Endothelial cell of umbilical vein (primary cell): ENCODE measurements at regions not wholly inside any gene's neighbourhood (a gene's known extent, or its start where the extent isn't known, plus 50 kb on each side); places are given as distances from the start of the nearest gene placed in this dataset.

Experiments
- BruUV-seq: library from RNA; stranded (reverse); fragments of 400-500 nt; replicated peaks from 2 replicates; lab custom pipeline; 2021; lab: Mats Ljungman, UMichigan
- CTCF ChIA-PET: fragments of 300-600, 350-600 bp; sonication (Branson Sonifier 250); formaldehyde crosslinking; loops from one replicate; lab custom pipeline; 2021; ENCODE audit warnings: antibody characterized with exemption, inconsistent platforms; lab: Charles Lee
- POLR2A ChIA-PET: fragments of 300-600, 350-600 bp; sonication (Branson Sonifier 250); formaldehyde crosslinking; loops from one replicate; lab custom pipeline; 2021; ENCODE audit warnings: antibody characterized with exemption, inconsistent platforms; lab: Charles Lee
- DNase-seq: peaks from one replicate; pipeline ENCODE4 v3.0.0-alpha.2; 2011; ENCODE audit warnings: low read depth, low spot score
- FAIRE-seq: peaks from 2 replicates; lab custom pipeline; 2011; peaks lifted over from hg19 to GRCh38; lab: Jason Lieb, UNC
- H2AFZ ChIP-seq: 2 replicates; pipeline ENCODE4 v1.6.0; 2012; ENCODE audit warnings: low read depth, low read length, control low read depth, inconsistent platforms
- H3K27ac ChIP-seq: 2 replicates; pipeline ENCODE4 v1.5.1; 2011; ENCODE audit warnings: low read depth, mild to moderate bottlenecking, control low read depth, low read length, moderate library complexity; ENCODE audit not compliant: insufficient read depth
- H3K27me3 ChIP-seq, 2 experiments: 2 replicates each; pipeline versions ENCODE4 v1.6.0 to v1.6.1; 2011; ENCODE audit warnings: low read length in 2 of 2, mixed read lengths in 1 of 2; ENCODE audit not compliant: control insufficient read depth in 2 of 2, insufficient read depth in 2 of 2
- H3K36me3 ChIP-seq, 2 experiments: 2 replicates in 1 of 2; 3 replicates in 1 of 2; pipeline ENCODE4 v1.5.1; 2011; ENCODE audit warnings: low read length in 2 of 2, mild to moderate bottlenecking in 1 of 2, moderate library complexity in 1 of 2; ENCODE audit not compliant: control insufficient read depth in 2 of 2, insufficient read depth in 2 of 2; ENCODE audit errors: extremely low read depth in 1 of 2
- H3K4me1 ChIP-seq: 3 replicates; pipeline ENCODE4 v1.5.1; 2011; ENCODE audit warnings: mild to moderate bottlenecking, low read length; ENCODE audit not compliant: control insufficient read depth, insufficient read depth; ENCODE audit errors: extremely low read depth
- H3K4me2 ChIP-seq: 2 replicates; pipeline ENCODE4 v1.6.1; 2011; ENCODE audit warnings: low read length, control low read depth, mixed read lengths; ENCODE audit not compliant: insufficient read depth
- H3K4me3 ChIP-seq, 3 experiments: fragments of 200-600 bp in 1 of 3; sonication (generic), shearing (Covaris generic) in 1 of 3; replicated peaks in 1 of 3; 2 replicates each; pipeline ENCODE4 v1.5.1; 2011 to 2016; ENCODE audit warnings: control low read depth in 3 of 3, low read length in 3 of 3, mild to moderate bottlenecking in 2 of 3, inconsistent platforms in 1 of 3, low read depth in 1 of 3, moderate library complexity in 1 of 3; ENCODE audit not compliant: insufficient read depth in 1 of 3
- H3K79me2 ChIP-seq: 2 replicates; pipeline ENCODE4 v1.6.0; 2012; ENCODE audit warnings: low read length, inconsistent platforms; ENCODE audit not compliant: control insufficient read depth, insufficient read depth
- H3K9ac ChIP-seq: replicated peaks from 2 replicates; pipeline ENCODE3; 2011; ENCODE audit warnings: low read length, control low read depth; ENCODE audit not compliant: insufficient read depth; ENCODE audit errors: extremely low read depth
- H3K9me1 ChIP-seq: replicated peaks from 3 replicates; pipeline ENCODE4 v1.6.0; 2011; ENCODE audit warnings: mild to moderate bottlenecking, low read length; ENCODE audit not compliant: control insufficient read depth, insufficient read depth; ENCODE audit errors: extremely low read depth
- H3K9me3 ChIP-seq: replicated peaks from 2 replicates; pipeline ENCODE4 v1.5.1; 2012; ENCODE audit warnings: low read length, inconsistent platforms; ENCODE audit not compliant: control insufficient read depth, insufficient read depth
- H4K20me1 ChIP-seq: replicated peaks from 2 replicates; pipeline ENCODE3; 2011; ENCODE audit warnings: mild to moderate bottlenecking, low read length; ENCODE audit not compliant: control insufficient read depth, insufficient read depth; ENCODE audit errors: extremely low read depth
- CTCF ChIP-seq, 2 donors: IDR thresholded peaks; 1 replicate in 1 of 2; 2 replicates in 1 of 2; pipeline ENCODE4 v1.5.1; 2011; ENCODE audit warnings: low read length in 2 of 2, mild to moderate bottlenecking in 2 of 2, moderate library complexity in 2 of 2, control low read depth in 1 of 2, inconsistent platforms in 1 of 2, low read depth in 1 of 2; ENCODE audit not compliant: insufficient read depth in 1 of 2; ENCODE audit errors: extremely low read depth in 1 of 2
- FOS ChIP-seq: IDR thresholded peaks from 2 replicates; pipeline ENCODE4 v1.6.1; 2011; ENCODE audit warnings: mild to moderate bottlenecking, low read length, moderate library complexity, borderline replicate concordance; ENCODE audit not compliant: insufficient read depth
- GATA2 ChIP-seq: IDR thresholded peaks from 2 replicates; pipeline ENCODE4 v1.7.0; 2011; ENCODE audit warnings: low read depth, mild to moderate bottlenecking, moderate library complexity, mixed read lengths, low read length; ENCODE audit not compliant: insufficient read length, insufficient read depth
- JUN ChIP-seq: IDR thresholded peaks from 2 replicates; pipeline ENCODE4 v1.6.1; 2011; ENCODE audit warnings: borderline replicate concordance, low read depth; ENCODE audit not compliant: insufficient read length, insufficient read depth
- MAX ChIP-seq: IDR thresholded peaks from 2 replicates; pipeline ENCODE4 v1.6.1; 2011; ENCODE audit not compliant: insufficient read depth, insufficient read length
- POLR2A ChIP-seq: IDR thresholded peaks from 2 replicates; pipeline ENCODE4 v1.6.1; 2012; ENCODE audit warnings: low read depth, mild to moderate bottlenecking, control low read depth, low read length
- POLR2AphosphoS5 ChIP-seq: IDR thresholded peaks from 2 replicates; pipeline ENCODE4 v1.6.1; 2012; ENCODE audit warnings: low read depth, mild to moderate bottlenecking, control low read depth, low read length, moderate library complexity; ENCODE audit not compliant: insufficient read depth
- dilution Hi-C: fragments of 300-500 bp; cut with MboI; formaldehyde crosslinking; loops from one replicate; pipeline ENCODE4 v1.15.0; 2019; ENCODE audit warnings: low sequenced_read_pairs; ENCODE audit not compliant: extremely low pct_ligation_motif_present
- intact Hi-C: fragments of 100-400 bp; cut with micrococcal nuclease; formaldehyde crosslinking; loops from one replicate; pipeline ENCODE4 v1.10.0; 2022

- no peak for TF ChIP-seq POLR2AphosphoS5
- TF ChIP-seq JUN = no peak
- TF ChIP-seq CTCF (IDR thresholded peaks at IDR 0.05; ENCODE audit: extremely low read depth in 1 of 2, insufficient read depth in 1 of 2, low read depth in 1 of 2, low read length in 2 of 2) = no peak
- TF ChIP-seq MAX = no peak
- no peak for TF ChIP-seq FOS
- TF ChIP-seq POLR2A = no peak
- TF ChIP-seq GATA2 = no peak
- no peaks in the 10 kb centered on the region for H3K9me3 ChIP-seq
- dilution Hi-C loops (no loop called here), intact Hi-C loops (no loop called here)
- BruUV-seq = no TSS peak
- no peaks in the 10 kb centered on the region for H3K27me3 ChIP-seq
- FAIRE-seq (no peak), DNase-seq (no peak)
- no peaks in the 10 kb centered on the region for H3K9me1 ChIP-seq
- no peaks in the 10 kb centered on the region for H4K20me1 ChIP-seq
- POLR2A ChIA-PET = no interaction called here
- no peak overlapping the region for H2AFZ ChIP-seq
- H3K79me2 ChIP-seq = no peaks in the 10 kb centered on the region
- no peak overlapping the region for H3K4me2 ChIP-seq
- no peak overlapping the region for H3K9ac ChIP-seq
- H3K36me3 ChIP-seq = no peaks in the 10 kb centered on the region
- H3K4me1 ChIP-seq = no peaks in the 10 kb centered on the region
- no peak overlapping the region for H3K4me3 ChIP-seq
- H3K27ac ChIP-seq = no peak overlapping the region
- CTCF ChIA-PET = no interaction called here
These were observed 121.7 kb downstream of the ZNF429 start for GRCh38 chr19:21626924-21627697.
